HG03460 (cell line): ENCODE measurements at regions not wholly inside any gene's neighbourhood (a gene's known extent, or its start where the extent isn't known, plus 50 kb on each side); places are given as distances from the start of the nearest gene placed in this dataset.
"Not testable (repeated sequence)": the region's sequence is repeated elsewhere in the genome, so short reads cannot be mapped to it uniquely, and the experiment has no call there.

Source experiments
- ATAC-seq: cut with Tn5 transposase; IDR thresholded peaks from one replicate; pipeline ENCODE4 v1.9.1; 2021; ENCODE audit not compliant: unreplicated experiment

DNA sequence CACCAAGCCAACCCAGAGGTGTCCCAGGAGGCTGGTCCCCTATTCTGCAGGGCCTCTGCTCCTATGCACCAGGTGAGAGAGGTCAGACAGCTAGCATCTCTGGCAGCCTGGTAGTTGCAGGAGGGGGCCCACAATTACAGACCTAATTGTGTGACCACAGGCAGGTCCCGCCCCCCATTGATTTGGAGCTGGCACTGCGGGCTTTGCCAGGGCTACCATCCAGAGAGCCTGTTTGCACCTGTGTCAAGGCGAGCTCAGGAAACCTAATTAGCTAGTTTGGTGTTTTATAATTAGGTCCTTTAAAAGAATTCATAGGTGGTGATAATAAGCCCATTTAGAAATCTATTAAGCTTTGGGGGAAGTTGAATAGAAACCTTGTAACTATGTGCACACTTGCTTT lies 90.2 kb downstream of the MRM1 start:
- no peak for ATAC-seq

DNA sequence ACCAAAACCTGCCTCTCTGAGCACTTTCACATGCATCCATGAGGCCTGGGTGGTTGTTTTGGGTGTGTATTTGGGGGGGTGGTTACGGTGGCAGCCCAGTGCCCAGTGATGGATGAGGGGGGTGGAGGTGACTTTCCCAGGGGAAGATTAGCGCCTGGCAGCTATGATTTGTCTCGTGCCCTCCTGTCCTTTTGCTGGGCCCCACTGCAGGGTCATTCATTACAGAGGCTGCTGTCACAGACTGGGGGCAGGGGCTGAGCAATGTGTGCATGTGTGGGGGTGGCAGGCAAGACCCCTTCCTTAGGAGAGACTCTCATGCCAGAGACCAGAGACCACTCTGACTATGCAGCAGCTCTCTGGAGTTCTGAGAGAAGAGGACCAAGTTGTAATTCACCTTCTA lies 93.7 kb downstream of the MRM1 start:
- ATAC-seq, result no peak

DNA sequence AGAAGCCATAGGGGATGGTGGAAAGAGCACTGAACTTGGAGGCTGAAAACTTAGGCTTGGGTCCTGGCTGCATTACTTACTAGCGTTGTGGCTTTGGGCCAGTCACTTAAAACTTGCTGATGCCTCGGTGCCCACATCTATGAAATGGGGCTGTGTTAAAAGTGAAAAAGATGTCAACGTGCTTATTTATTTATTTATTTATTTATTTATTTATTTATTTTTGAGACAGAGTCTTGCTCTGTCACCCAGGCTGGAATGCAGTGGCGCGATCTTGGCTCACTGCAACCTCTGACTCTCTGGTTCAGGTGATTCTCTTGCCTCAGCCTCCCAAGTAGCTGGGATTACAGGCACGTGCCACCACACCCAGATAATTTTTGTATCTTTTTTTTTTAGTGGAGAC lies 94.3 kb downstream of the MRM1 start:
- not testable (repeated sequence) for ATAC-seq

DNA sequence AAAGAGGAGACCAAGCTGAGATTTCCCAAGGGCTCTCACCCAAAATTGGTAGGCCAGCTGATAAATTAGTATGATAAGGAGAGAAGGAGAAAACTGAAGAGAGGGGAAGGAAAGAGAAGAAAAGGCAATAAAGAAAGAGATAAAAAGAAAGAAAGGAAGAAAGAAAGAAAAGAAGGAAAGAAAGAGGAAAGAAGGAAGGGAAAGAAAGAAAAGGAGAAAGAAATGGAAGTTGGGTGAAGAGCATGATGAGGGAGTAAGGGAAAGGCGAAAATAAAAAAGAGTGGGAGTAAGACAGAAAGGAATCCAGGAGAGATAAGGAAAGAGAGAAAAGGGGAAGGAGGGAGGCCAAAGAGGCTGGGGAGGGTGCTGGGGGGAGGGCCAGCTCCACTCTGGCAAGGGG lies 95.4 kb downstream of the MRM1 start:
- no peak for ATAC-seq

DNA sequence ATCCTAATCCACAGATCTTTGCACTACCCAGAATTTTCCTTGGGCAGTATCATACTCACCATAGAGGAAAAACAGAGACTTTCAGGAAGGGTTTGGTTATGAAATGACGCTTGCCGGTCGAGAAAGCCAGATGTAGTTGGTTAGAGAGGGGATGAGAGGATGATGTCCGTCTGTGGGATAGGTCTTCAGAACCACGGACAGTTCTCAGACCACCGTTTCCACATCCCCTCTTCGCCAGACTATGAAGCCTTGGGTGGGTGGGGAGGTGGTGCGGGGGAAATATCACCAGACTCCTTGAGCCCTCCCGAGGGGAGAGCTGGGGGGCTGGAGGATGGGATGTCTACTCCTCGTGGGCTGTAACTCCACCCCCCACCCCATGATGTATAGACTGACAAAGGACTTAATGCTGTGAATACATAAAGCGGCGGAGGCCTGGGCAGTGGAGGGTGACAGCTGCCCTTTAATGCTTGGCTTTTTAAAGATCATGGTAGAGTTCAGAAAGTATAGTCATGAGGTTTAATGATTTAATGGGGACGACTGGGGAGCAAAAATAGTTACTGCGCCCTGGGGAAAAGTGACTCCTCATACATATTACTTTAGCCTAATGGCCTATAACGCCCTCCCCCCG lies 96.6 kb downstream of the MRM1 start:
- ATAC-seq, result no peak

DNA sequence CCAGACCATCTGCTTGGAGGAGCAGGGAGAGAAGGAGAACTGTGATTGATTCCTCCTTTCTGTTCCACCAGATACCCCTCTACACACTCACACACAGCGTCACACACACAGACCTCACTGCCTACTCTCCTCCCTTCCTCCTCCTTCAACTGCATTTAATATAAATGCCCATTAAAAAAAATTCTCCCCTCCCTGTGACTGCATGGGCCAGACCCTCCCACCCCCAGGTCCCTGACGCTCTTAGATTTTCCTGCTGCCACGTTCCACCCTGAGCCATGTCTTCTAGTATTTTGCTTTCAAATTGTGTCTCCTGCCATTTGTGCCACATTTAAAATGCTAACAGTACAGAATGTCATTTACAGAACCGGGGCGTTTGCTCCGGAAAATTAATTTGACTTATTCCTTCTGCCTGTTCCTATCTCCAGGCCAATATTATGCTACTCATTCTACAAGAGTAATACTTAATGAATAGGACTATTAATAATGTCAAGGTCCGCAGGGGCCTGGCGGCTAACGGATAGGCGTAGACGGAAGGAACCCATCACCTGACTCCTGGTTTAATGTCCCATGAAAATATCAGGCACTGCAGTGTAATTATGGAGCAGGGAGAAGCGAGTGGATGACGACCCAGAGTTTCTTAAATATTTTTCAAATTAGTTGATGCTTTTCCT lies 100.2 kb downstream of the MRM1 start:
- ATAC-seq, result no peak

DNA sequence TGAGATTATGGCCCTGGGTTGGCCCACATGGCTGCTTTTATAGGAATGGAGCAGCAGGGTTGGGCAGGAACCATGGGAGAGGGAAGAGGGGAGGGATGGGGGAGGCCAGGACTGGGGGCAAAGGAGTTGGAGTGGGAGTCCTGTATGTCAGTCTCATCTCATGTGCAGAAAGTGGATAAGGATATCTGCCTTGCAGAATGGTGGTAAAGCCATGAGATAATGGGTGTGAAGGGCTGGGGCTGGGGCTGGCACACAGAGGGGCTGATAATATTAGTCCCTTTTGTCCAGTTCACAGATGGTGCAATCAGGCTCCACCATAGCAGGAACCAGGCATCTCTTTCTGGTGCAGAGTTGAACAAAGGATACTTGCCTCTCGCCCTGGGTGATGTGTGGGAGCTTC lies 101.3 kb downstream of the MRM1 start:
- ATAC-seq, result no peak

DNA sequence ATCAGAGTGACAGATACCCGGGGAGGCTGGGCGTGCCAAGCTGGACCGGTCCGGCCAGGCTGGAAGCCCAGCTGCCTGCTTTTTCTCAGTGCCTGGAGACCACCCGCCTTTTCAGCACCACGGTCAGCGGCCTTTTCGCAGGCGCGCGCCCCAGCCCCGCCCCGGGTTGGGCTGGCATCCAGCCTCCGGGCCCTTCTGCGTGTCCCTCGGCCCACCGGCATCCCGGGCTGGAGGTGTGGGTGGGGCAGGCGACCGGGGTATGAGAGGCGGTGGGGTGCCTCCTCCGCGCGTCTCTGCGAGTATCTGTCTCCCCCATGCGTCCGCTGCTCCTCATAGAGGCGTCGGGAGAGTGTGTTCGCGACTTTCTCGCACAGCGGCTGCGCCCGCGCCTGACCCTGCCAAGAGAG lies 102.5 kb downstream of the MRM1 start:
- ATAC-seq, result no peak

DNA sequence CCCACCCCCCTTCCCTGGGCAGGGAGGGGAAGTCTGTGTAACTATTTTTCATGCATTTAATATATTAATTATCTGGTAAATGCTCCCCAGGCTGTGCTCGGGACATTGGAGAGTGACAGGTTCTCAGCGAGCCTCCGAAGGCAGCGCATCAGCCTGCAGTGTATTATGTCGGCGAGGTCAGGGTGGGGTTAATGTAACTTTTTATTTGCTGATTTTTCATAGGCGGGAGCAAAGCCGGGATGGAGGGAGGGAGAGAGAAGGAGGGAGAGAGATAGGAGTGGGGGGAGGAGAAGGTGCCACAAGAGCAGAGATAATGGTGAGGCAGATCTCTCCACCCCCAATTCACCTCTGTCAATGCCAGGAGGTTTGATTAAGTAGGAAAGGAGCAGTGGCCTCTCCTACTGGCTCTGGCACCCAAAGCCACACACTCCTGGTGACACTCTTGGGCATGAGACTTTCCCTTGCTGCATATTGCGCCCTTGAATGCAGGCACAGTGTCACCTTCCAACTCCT lies 104.0 kb downstream of the MRM1 start:
- no peak for ATAC-seq

DNA sequence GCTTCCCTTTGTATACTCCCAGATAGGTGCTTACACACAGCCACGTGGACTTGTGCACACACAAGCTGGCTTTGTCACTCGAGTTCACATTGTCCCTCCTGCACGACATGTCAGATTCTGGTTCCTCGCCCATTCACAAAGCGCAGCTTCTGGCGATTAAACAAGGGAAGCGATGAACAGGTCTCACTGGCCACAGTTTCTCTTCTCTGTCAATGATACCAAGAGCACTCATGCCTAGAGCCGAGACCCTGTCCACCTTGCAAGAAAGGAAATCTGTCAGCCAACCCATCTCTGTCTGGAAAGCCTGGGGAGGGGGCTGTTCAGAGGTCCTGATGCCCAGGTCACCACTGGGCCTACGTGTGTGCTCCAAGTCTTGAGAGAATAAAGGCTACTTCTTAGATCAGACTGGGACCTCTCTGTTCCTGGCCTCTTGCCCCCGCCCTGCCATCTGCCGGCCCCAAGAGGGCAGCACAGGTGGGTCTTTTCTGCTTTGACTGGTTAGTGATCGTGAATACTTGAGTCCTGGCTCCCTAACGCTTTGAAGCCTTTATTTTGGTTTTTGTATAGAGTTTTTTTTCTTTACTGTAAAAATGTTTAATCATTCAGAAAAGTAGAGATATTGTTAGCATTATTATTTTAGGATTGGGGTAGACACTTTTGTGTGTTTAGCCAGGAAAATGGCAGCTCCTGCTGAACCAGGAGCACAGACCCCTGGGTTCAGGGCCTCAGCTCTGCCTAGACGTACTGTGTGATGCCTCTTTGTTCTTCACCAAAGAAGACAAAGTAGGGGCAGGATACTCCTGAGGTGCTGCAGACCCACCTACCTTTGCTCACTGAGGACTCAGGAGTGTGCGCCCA lies 104.7 kb downstream of the MRM1 start:
- no peak for ATAC-seq

DNA sequence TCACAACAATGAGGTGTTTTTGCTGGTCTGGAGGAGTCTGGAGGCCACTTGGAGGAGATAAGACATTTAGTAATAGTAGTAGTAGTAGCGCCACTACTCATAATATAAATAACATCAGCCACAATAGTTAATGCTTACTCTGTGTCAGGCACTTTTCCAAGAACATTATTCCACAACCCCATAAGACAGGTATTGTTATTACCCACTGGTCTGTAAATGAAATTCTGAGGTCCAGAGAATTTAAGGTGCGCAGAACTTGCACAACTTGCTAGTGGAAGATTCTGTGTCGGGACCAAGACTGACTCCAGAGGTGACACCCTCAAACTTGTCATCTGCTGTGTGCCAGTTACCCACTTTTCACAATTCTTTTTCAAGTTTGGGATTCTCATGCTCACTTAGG lies 106.5 kb downstream of the MRM1 start:
- ATAC-seq, result no peak

DNA sequence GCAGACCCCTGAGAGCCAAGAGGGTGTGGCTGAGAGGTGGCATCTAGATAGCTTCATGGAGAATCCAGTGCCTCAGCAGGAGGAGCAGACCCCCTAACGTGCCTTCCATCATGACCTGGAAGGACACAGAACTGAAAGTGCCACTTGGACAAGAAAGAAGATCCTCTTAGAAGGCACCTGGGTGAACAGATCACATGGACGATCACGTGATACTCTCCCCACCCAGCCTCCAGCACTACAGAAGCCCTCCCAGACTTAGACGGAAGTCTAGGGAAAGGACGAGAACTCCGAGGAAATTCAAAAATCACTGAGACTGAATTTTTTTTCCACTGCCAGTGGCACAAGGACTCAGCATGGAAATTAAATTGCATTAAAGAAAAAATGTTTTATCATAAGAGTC lies 113.4 kb downstream of the MRM1 start:
- no peak for ATAC-seq

DNA sequence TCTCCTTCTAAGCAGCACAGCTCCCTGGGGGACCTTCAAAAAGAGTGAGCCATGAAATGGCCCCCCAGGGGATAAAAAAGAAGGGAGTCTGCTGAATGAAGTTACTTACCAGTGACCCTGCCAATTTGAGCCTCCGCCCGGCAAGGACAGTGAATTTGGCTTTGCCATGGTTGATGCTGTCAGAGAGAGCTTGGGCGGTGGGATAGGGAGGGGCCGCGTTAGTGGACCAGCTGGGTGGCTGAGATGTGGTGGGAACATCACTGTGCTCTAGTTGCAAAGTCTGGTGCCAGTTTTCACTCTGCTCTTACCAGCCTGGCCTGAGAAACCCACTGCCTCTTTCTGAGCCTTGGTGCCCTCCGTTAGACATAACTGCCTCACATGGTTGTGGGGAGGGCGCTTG lies 114.6 kb downstream of the MRM1 start:
- no peak for ATAC-seq

DNA sequence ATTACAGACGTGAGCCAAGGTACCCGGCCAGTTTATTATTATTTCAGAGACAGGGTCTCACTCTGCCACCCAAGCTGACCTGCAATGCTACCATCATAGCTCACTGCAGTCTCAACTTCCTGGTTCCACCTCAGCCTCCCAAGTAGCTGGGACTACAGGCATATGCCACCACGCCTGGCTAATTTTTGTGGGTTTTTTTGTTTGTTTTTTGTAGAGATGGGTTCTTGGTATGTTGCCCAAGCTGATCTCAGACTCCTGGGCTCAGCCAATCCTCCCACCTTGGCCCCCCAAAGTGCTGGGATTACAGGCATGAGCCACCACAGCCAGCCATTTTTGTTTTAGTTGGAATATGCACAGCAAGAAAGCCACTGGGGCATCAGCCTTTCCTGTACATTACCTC lies 115.7 kb downstream of the MRM1 start:
- ATAC-seq, result no peak

DNA sequence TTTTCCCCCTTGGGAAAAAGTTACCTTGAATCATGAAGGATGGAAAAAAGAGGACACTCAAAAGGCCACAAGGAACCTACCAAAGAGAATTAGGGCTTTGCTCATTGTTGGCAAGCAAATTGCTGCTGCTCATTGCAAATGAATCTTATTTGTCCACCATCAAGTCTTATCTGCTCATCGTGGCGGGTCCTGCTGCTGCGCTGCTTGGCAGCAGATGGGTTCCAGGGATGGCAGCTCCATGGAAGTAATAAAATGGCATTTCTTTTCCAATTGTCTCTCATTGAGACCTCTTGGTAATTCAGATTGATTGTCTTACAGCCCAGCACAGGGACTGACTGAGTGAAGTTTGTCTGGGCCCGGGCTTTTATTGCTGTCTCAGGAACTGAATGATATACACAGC lies 118.7 kb downstream of the MRM1 start:
- no peak for ATAC-seq

DNA sequence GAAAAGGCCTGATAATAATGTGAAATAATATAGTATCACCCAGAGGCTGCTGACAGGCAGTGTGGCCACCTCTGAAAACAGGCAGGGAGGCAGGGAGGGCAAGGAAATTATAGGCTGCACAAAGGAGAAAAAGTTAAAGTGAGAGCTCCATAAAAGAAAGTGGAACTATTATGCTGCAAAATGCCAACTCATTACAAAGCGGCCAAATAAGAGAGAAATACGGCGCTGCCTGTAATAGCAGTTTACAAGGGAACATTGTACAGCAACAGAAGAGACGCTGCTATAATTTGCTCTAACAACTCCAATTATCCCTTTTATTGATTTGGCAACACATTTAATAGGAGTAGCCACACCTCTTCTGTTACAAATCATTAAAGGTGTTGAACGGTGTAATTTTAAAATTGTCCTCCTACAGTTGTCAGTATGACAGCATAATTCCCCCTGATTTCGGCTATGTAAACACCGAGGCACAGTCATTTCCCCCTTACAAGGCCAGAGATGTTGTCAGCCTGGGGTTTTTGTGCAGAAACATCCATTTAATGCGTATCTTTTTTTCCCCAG lies 120.3 kb downstream of the MRM1 start:
- ATAC-seq, result no peak

DNA sequence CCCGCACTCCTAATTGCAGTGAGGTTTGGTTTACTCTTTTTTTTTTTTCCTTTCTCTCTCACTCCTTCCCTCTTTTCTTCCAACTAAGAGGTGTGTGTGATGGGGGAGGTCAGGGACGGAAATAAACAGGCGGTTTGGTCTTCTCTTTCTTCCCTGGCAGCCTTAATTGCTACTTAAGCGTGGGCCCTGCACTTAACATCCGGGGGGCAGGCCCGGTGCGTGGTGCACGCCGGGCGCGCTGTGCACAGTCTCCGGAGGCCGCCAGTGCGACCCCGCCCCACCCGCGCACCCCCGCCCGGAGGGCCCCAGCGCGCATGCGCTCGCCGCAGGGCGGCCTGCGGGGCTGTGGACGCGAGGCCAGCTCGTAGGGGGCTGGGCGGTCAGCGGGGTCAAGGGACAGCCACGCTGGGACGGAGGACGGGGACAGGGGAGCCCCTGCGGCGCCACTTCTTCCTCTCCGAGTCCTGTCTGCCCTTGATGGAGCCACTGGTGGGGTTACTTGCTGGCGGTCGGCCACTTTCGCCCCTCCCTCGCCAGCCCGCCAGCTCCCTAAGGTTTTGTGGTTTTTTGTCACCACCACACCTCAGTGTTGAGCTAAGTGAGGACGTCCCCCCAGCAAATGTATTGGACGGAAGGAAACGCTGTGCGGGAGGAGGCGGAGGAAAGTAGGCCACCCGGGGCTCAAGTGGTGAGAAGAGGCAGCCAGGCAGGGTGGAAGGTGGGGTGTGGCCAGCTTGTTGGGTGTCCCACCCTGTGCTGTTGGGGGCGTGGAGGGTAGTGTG lies 120.9 kb downstream of the MRM1 start:
- peak; percentile 76 for ATAC-seq

DNA sequence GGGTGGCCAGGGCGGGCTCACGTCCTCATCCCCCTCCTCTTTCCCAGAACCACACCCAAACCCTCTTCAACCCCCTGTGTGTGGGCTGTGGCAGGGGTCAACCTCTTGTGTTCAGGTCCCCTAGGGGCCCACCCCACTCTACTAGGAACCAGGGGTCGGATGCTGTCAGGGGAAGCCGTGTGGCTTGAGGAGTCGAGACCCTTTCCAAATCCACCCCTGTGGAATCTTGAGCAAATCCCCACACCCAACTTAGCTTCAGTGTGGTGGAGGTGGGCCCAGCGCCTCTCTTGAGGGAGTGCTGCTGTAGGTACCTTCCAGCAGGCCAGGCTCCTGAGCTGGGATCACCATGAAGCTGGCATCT lies 121.5 kb downstream of the MRM1 start:
- ATAC-seq, result no peak

DNA sequence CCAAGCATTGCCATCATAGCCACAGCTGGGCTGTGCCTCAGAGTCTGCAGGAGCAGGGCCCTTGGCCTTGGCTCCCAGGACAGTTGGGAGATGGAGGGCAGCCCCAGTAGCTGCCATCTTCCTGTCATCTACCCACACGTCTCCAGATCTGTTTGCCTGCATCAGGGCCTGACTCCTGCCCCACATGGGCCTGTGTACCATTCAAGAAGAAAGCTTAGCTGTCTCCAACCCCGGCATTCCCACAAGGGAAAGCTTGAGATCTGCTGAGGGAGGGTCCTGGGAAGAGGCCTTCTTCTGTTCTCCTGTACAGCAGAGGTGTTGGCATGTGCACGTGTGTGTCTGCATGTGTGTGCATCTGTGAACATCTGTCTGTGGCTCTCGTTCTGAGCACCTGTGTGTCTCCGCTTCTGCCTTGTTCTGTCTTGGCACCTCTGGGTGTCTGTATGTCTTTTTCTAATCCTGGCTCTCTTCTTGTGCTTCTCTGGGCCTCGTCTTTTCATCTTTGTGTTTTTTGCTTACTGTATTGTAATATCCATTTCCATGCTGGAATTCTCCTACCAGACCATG lies 122.2 kb downstream of the MRM1 start:
- no peak for ATAC-seq

DNA sequence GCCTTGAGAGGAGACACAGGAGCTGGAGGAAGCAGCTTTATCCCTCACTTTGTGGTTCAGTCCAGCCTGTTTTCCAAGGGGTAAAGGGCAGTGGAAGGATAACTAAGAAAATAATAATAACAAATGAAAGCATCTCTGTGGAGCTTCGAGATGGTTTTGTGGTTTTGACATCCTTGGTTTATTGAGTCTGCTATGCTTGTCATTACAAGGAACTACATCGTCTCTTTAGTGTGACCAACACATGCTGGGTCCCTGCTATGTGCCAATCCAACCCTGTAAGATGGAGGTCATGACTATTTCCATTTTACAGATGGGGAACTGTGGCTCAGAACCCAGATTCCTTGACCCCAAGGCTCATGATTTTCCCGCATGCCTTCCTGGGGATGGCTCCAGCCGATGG lies 124.8 kb downstream of the MRM1 start:
- ATAC-seq, result no peak

DNA sequence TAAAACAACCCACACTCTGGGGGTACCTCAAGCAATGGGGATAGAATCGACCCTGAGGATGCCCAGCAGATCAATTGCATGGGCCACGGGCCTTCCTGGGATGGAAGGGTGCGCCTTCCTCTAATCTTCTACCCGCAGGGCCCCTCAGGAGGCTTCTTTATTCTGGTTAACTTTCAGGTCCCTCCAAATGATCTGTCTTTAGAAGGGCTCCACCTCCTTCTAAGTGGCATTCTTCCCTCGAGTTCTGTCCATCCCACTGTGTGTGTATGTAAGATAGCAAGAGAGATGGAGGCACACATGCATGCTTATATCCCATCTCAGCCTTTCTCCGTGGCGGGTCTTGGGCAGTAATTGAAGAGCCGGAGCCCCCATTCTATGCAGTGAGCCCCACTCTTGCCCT lies 125.7 kb downstream of the MRM1 start:
- no peak for ATAC-seq
